Neural progenitor cell (in vitro differentiated cells): ENCODE measurements at regions not wholly inside any gene's neighbourhood (a gene's known extent, or its start where the extent isn't known, plus 50 kb on each side); places are given as distances from the start of the nearest gene placed in this dataset.

Experiments used
- EZH2 ChIP-seq: fragments of 200-600 bp; sonication (generic); IDR thresholded peaks from 2 replicates; pipeline ENCODE4 v1.6.1; 2017; ENCODE audit warnings: antibody characterized with exemption, mild to moderate bottlenecking, moderate library complexity
- EZH2phosphoT487 ChIP-seq: fragments of 200-600 bp; sonication (generic); IDR thresholded peaks from 2 replicates; pipeline ENCODE4 v1.6.1; 2017; ENCODE audit warnings: antibody characterized with exemption
- TF ChIP-seq, protein P1 (sequence below): fragments of 200-600 bp; sonication (generic); IDR thresholded peaks from 2 replicates; pipeline ENCODE4 v1.5.1; 2017; ENCODE audit warnings: antibody characterized with exemption, mild to moderate bottlenecking

DNA sequence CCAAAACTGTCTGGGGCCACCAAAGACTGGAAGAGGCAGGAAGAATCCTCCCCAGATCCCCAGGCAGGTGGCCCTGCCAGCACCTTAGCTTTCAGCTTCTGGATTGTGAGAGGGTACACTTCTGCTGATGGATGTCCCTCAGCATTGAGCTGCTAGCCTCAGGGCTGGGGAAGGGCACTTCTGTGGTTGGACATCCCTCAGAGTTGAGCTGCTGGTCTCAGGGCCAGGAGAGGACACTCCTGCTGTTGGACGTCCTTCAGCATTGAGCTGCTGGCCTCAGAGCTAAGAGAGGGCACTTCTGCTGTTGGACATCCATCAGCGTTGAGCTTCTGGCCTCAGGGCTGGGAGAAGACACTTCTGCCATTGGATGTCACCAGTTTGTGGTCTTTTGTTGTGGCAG is 83.8 kb upstream of the FCN1 start:
- TF ChIP-seq, protein P1, sequence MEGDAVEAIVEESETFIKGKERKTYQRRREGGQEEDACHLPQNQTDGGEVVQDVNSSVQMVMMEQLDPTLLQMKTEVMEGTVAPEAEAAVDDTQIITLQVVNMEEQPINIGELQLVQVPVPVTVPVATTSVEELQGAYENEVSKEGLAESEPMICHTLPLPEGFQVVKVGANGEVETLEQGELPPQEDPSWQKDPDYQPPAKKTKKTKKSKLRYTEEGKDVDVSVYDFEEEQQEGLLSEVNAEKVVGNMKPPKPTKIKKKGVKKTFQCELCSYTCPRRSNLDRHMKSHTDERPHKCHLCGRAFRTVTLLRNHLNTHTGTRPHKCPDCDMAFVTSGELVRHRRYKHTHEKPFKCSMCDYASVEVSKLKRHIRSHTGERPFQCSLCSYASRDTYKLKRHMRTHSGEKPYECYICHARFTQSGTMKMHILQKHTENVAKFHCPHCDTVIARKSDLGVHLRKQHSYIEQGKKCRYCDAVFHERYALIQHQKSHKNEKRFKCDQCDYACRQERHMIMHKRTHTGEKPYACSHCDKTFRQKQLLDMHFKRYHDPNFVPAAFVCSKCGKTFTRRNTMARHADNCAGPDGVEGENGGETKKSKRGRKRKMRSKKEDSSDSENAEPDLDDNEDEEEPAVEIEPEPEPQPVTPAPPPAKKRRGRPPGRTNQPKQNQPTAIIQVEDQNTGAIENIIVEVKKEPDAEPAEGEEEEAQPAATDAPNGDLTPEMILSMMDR = no peak
- TF ChIP-seq EZH2 (no peak), EZH2phosphoT487 (no peak)
